PFSK-1 (cell line): ENCODE measurements at regions not wholly inside any gene's neighbourhood (a gene's known extent, or its start where the extent isn't known, plus 50 kb on each side); places are given as distances from the start of the nearest gene placed in this dataset.

Experiments
- POLR2AphosphoS5 ChIP-seq: IDR thresholded peaks from 2 replicates; pipeline ENCODE4 v1.6.1; 2012; ENCODE audit warnings: low read depth, mild to moderate bottlenecking, control low read depth, low read length, moderate library complexity
- TAF1 ChIP-seq: IDR thresholded peaks from 2 replicates; pipeline ENCODE4 v1.6.1; 2012; ENCODE audit warnings: low read length, control low read depth, borderline replicate concordance; ENCODE audit not compliant: insufficient read depth

DNA sequence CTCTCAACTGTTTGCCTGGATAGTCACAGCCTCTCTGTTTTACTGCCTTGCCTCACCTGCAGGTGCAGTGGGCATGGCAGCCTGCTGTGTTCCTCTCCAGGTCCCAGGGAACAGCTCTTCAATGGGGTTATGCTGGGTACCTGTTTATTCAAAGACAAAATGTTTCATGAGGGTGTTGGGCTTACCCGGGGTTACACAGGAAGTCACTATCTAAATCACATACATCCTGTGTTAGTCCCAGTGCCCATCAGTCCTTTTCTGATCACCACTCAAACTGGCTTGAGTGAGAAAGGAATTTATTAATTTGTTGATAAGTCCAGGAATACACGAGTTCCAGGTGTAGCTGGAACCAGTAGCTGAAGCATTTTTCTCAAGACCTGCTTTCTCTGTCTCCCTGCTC lies 1503.6 kb upstream of the TMEM132C start:
- TF ChIP-seq POLR2AphosphoS5 = no peak
- TF ChIP-seq TAF1 = no peak
